Endodermal cell (in vitro differentiated cells): ENCODE measurements at regions not wholly inside any gene's neighbourhood (a gene's known extent, or its start where the extent isn't known, plus 50 kb on each side); places are given as distances from the start of the nearest gene placed in this dataset.
"Not testable (repeated sequence)": the region's sequence is repeated elsewhere in the genome, so short reads cannot be mapped to it uniquely, and the experiment has no call there.

Experiments used
- DNase-seq: peaks from one replicate; pipeline ENCODE4 v3.0.0-alpha.2; 2017
- H3K27ac ChIP-seq: 2 replicates; pipeline ENCODE4 v1.5.1; 2013; ENCODE audit warnings: mild to moderate bottlenecking, low read depth, low read length, moderate library complexity
- H3K27me3 ChIP-seq: 2 replicates; pipeline ENCODE4 v1.6.1; 2013; ENCODE audit warnings: mild to moderate bottlenecking, low read length, moderate library complexity; ENCODE audit not compliant: insufficient read depth, control insufficient read depth, poor library complexity, severe bottlenecking
- H3K36me3 ChIP-seq: 2 replicates; pipeline ENCODE4 v1.7.0; 2013; ENCODE audit warnings: mild to moderate bottlenecking, low read length, moderate library complexity; ENCODE audit not compliant: control insufficient read depth, insufficient read depth
- H3K4me1 ChIP-seq: one replicate; pipeline ENCODE4 v1.7.0; 2013; ENCODE audit warnings: low read length; ENCODE audit not compliant: control insufficient read depth, insufficient read depth
- H3K4me3 ChIP-seq: 2 replicates; pipeline ENCODE4 v1.5.1; 2013; ENCODE audit warnings: mild to moderate bottlenecking, low read length, moderate library complexity
- H3K9ac ChIP-seq: 2 replicates; pipeline ENCODE4 v1.6.1; 2013; ENCODE audit warnings: mild to moderate bottlenecking, low read length, moderate library complexity; ENCODE audit not compliant: poor library complexity, severe bottlenecking; ENCODE audit errors: extremely low read depth
- H3K9me3 ChIP-seq: 2 replicates; pipeline ENCODE4 v1.6.1; 2013; ENCODE audit warnings: mild to moderate bottlenecking, low read length, moderate library complexity; ENCODE audit not compliant: control insufficient read depth
- H3K27ac Mint-ChIP-seq: 2 replicates; pipeline ENCODE4 v1.8.0; 2020; ENCODE audit warnings: mixed read lengths
- H3K27me3 Mint-ChIP-seq: 2 replicates; pipeline ENCODE4 v1.8.0; 2021; ENCODE audit warnings: mild to moderate bottlenecking, mixed read lengths; ENCODE audit not compliant: insufficient read depth
- H3K36me3 Mint-ChIP-seq: 2 replicates; pipeline ENCODE4 v1.8.0; 2020; ENCODE audit warnings: low read depth, mixed read lengths
- H3K4me1 Mint-ChIP-seq: 2 replicates; pipeline ENCODE4 v1.8.0; 2020; ENCODE audit warnings: mixed read lengths
- H3K4me3 Mint-ChIP-seq: 2 replicates; pipeline ENCODE4 v1.8.0; 2020; ENCODE audit warnings: mild to moderate bottlenecking, moderate library complexity, mixed read lengths
- H3K9me3 Mint-ChIP-seq: 2 replicates; pipeline ENCODE4 v1.8.0; 2020; ENCODE audit warnings: mild to moderate bottlenecking, mixed read lengths
- WGBS, 2 experiments: methylation state at CpG; one replicate each; pipeline versions ENCODE4 v1.1.5 to v1.1.7; 2013; ENCODE audit warnings: missing lambda C conversion rate in 2 of 2, mixed read lengths in 1 of 2; ENCODE audit not compliant: insufficient coverage in 1 of 2, insufficient read length in 1 of 2; 5-methylcytosine and 5-hydroxymethylcytosine counted together
- TF ChIP-seq, protein P1 (sequence below): fragments of 200-600 bp; sonication (generic); conservative IDR thresholded peaks from 2 replicates; pipeline ENCODE4 v1.5.0; 2021; ENCODE audit warnings: antibody characterized with exemption, mild to moderate bottlenecking

- Mint-ChIP-seq H3K9me3 (peaks cover 34% of the 10 kb centered on the region), H3K27ac (no peak overlapping the region), H3K36me3 (peaks cover 4% of the 10 kb centered on the region), H3K4me1 (peaks cover 4% of the 10 kb centered on the region), H3K27me3 (peaks cover 8% of the 10 kb centered on the region), H3K4me3 (no peak overlapping the region)
- Histone ChIP-seq H3K4me1 (no peaks in the 10 kb centered on the region), H3K9ac (no peak overlapping the region), H3K27ac (no peak overlapping the region), H3K4me3 (no peak overlapping the region), H3K27me3 (no peaks in the 10 kb centered on the region), H3K9me3 (peaks cover 14% of the 10 kb centered on the region), H3K36me3 (no peaks in the 10 kb centered on the region)
- DNase-seq: no peak
- TF ChIP-seq, protein P1, sequence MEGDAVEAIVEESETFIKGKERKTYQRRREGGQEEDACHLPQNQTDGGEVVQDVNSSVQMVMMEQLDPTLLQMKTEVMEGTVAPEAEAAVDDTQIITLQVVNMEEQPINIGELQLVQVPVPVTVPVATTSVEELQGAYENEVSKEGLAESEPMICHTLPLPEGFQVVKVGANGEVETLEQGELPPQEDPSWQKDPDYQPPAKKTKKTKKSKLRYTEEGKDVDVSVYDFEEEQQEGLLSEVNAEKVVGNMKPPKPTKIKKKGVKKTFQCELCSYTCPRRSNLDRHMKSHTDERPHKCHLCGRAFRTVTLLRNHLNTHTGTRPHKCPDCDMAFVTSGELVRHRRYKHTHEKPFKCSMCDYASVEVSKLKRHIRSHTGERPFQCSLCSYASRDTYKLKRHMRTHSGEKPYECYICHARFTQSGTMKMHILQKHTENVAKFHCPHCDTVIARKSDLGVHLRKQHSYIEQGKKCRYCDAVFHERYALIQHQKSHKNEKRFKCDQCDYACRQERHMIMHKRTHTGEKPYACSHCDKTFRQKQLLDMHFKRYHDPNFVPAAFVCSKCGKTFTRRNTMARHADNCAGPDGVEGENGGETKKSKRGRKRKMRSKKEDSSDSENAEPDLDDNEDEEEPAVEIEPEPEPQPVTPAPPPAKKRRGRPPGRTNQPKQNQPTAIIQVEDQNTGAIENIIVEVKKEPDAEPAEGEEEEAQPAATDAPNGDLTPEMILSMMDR: no peak
These were observed 183.9 kb downstream of the MYRFL start for GRCh38 chr12:70008944-70009343.

GRCh38 chr12:70011353-70011752, 186.3 kb downstream of the MYRFL start:
- H3K4me1 Mint-ChIP-seq: peaks cover 4% of the 10 kb centered on the region
- H3K27me3 Mint-ChIP-seq: peaks cover 8% of the 10 kb centered on the region
- peaks cover 36% of the 10 kb centered on the region for H3K9me3 Mint-ChIP-seq
- Histone ChIP-seq H3K9me3 (peaks cover 14% of the 10 kb centered on the region), H3K27ac (no peak overlapping the region), H3K4me1 (no peaks in the 10 kb centered on the region), H3K27me3 (no peaks in the 10 kb centered on the region), H3K9ac (no peak overlapping the region), H3K4me3 (no peak overlapping the region), H3K36me3 (no peaks in the 10 kb centered on the region)
- peaks cover 5% of the 10 kb centered on the region for H3K36me3 Mint-ChIP-seq
- H3K27ac Mint-ChIP-seq: no peak overlapping the region
- TF ChIP-seq, protein P1: no peak
- WGBS, 2 experiments: 92 to 100% methylated on average over 1 of the region's 1 CpG
- no peak overlapping the region for H3K4me3 Mint-ChIP-seq
- no peak for DNase-seq

DNA sequence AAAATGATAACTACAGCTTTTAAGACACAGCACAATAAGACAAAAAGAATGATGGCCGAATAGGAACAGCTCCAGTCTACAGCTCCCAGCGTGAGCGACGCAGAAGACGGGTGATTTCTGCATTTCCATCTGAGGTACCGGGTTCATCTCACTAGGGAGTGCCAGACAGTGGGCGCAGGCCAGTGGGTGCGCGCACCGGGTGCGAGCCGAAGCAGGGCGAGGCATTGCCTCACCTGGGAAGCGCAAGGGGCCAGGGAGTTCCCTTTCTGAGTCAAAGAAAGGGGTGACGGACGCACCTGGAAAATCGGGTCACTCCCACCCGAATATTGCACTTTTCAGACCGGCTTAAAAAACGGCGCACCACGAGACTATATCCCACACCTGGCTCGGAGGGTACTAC, 188.0 kb downstream of the MYRFL start:
- H3K4me3 Mint-ChIP-seq: peak overlapping the region; percentile 41
- H3K27ac Mint-ChIP-seq: peak overlapping the region; percentile 5
- not testable (repeated sequence) for H3K27me3 Mint-ChIP-seq, DNase-seq, H3K27ac ChIP-seq, H3K4me1 Mint-ChIP-seq, H3K27me3 ChIP-seq, H3K36me3 Mint-ChIP-seq, H3K9ac ChIP-seq, H3K4me3 ChIP-seq, H3K36me3 ChIP-seq, H3K4me1 ChIP-seq
- 70% methylated on average over 21 of the region's 23 CpGs; no CpG with 5 or more reads in 1 of the 2 experiments for WGBS, 2 experiments
- peaks cover 12% of the 10 kb centered on the region for H3K9me3 ChIP-seq
- peaks cover 32% of the 10 kb centered on the region for H3K9me3 Mint-ChIP-seq

DNA sequence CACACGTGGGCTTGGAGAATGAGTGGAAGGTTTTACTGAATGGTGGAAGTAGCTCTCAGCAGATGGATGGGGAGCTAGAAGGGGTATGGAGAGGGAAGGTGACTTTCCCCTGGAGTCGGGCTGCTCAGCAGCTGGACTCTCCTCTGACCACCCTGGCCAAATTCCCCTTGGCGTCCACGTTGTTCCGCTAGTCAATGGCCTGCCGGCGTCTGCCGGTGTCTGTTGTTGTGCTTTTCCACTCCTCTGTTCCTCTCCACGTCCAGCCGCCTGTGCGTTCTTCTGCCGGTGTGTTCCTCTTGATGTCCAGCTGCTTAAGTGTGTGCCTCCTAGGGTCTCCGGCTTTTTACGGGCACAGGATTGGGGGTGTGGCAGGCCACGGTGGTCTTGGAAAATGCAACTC, 203.5 kb downstream of the MYRFL start:
- no peak overlapping the region for H3K27ac Mint-ChIP-seq
- 92 to 94% methylated on average over 12 to 15 of the region's 15 CpGs for WGBS, 2 experiments
- Histone ChIP-seq H3K36me3 (no peaks in the 10 kb centered on the region), H3K4me3 (no peak overlapping the region), H3K27me3 (no peaks in the 10 kb centered on the region), H3K4me1 (no peaks in the 10 kb centered on the region), H3K9ac (no peak overlapping the region), H3K27ac (no peak overlapping the region), H3K9me3 (no peaks in the 10 kb centered on the region)
- H3K27me3 Mint-ChIP-seq: no peaks in the 10 kb centered on the region
- H3K4me1 Mint-ChIP-seq: peaks cover 14% of the 10 kb centered on the region
- H3K9me3 Mint-ChIP-seq: peaks cover 8% of the 10 kb centered on the region
- H3K4me3 Mint-ChIP-seq: no peak overlapping the region
- TF ChIP-seq, protein P1: no peak
- no peak for DNase-seq
- no peaks in the 10 kb centered on the region for H3K36me3 Mint-ChIP-seq
